Stimulated activated CD8-positive, alpha-beta memory T cell treated with anti-CD3 and anti-CD28 coated beads, Interleukin-4, amount 100 ng/mL, for 1 hour (primary cell): ENCODE measurements at regions not wholly inside any gene's neighbourhood (a gene's known extent, or its start where the extent isn't known, plus 50 kb on each side); places are given as distances from the start of the nearest gene placed in this dataset.

Experiments used
- DNase-seq, 2 donors: peaks; one replicate each; pipeline ENCODE4 v3.0.0-alpha.2; 2020; ENCODE audit warnings: low read depth in 2 of 2, low spot score in 1 of 2

GRCh38 chr12:89939522-89940215, 231.0 kb upstream of the ATP2B1 start:
- no peak for DNase-seq

DNA sequence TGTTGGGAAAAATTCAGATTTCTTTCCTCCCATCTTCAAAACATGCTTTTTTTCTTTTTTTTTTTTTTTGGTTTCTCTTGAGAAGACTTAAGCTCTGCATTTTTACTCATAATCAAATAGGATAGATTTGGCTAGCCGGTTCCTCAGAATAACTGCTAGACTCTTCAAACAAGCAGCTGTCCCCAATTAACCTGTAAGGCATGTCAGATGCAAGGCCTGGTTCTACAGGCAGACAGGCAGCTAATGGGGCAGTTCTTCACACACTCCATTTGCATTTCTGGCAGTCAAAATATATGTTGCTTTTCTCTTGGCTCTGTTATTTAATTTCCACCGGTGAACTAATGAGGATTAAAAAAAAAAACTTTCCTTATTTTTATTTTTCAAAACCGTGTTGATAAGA, 228.0 kb upstream of the ATP2B1 start:
- DNase-seq: no peak

- DNase-seq: no peak
Measured at GRCh38 chr12:89935850-89936249, 227.2 kb upstream of the ATP2B1 start.

- DNase-seq: no peak
Measured at GRCh38 chr12:89933911-89934310, 225.3 kb upstream of the ATP2B1 start.

- DNase-seq: no peak
Measured at GRCh38 chr12:89932954-89933353, 224.3 kb upstream of the ATP2B1 start.

DNA sequence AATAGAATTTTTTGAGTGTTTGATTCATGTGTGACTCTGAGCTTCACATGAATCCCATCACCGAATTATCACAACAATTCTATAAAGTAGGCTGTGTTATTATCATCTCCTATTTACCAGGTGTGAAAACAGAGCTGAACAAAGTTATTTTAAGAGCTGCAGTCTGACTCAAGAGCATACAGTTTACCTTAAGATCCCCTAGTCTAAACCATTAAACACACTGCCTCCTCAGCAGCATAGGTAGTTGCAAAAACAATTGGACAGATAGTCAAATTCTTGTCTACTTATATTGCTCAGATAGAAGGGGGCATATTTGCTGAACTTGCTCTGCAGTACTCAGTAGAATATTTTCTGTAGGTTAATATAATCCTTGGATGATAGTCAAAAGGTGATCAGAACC, 219.8 kb upstream of the ATP2B1 start:
- no peak for DNase-seq

- no peak for DNase-seq
Measured at GRCh38 chr12:89927226-89927698, 218.6 kb upstream of the ATP2B1 start.

DNA sequence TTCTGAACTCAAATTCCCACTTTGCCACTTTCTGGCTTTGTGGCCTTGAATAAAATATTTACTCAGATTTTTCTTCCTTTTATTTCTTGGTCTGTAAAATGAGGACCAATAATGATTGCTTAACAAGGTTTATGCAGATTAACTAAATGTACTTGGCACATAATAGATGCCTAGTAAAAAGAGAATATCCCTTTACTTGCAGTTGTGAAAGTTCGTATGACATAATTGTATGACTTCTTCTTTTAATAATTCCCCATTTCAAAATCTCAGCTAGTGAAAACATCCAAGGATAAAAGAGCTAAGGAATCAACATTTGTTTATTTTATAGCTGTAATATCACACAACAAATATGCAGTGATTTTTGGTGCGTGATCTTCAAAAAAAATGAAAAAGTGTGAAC, 215.6 kb upstream of the ATP2B1 start:
- DNase-seq: no peak

GRCh38 chr12:89923091-89923490, 214.5 kb upstream of the ATP2B1 start:
- DNase-seq: no peak

DNA sequence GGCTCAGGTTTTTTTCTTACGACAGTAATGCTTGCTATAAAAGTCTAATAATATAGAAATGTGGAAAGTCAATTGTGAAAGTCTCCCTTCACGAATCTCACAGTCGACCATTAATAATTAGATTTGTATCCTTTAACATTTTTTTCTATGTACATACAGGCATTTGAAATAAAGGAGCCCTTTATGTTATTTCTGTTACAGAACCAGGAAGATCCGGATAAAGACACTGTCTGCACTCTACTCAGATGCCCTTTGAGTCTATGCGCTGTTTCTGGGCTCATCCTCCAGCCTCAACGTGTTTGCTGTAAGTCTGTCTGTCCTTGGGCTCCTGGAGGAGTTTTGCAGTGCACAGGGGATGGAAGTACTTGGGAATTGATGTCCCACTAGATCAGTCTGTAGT, 212.2 kb upstream of the ATP2B1 start:
- no peak for DNase-seq

- DNase-seq: no peak
Measured at GRCh38 chr12:89919241-89919906, 210.7 kb upstream of the ATP2B1 start.

DNA sequence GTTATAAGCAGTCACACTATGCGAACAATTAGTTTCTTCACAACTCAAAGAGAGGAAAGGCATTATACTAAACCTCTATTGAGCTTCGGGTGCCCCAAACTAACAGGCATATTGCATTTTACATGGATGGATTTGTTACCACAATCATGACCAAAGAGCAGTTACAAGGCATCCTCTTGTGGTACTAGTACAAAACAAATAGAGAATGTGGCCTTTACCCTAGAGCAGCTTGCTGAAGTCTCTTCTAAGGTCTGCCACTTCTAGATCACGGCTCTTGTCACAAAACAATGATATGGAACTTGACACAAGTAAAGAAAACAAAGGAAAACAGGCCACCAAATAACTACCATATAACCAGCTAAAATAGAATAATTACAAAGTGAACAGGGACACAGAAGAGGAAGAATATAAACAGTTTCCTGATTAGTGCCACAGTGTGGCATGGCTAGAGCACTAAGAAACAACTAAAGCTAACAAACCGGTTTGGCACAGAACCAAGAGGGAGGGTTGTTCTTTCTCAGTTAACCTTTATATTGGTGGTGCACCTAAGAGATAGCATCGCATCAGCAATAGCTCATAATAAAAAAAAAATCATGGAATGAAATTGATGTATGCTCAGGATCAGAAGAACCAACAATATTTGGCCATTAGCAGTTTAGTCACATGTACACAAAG, 209.7 kb upstream of the ATP2B1 start:
- no peak for DNase-seq

DNA sequence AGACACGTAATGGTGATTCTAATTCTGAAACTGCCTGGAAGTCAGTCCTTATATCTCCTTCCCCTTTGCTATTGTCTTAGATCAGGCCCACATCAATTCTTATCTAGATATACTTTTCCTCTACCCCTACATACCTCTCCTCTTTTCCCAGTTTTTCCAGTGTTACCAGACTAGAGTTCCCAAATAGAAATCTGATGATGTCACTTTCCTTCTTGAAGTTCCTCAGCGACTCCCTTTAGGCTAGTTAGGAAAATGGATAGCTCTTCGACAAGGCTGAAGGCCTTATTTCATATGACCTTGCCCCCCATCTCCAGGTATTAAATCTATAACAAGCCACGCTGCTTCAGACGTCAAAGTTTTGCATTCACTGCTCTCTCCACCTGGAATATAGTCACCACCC, 201.1 kb upstream of the ATP2B1 start:
- DNase-seq: no peak

DNA sequence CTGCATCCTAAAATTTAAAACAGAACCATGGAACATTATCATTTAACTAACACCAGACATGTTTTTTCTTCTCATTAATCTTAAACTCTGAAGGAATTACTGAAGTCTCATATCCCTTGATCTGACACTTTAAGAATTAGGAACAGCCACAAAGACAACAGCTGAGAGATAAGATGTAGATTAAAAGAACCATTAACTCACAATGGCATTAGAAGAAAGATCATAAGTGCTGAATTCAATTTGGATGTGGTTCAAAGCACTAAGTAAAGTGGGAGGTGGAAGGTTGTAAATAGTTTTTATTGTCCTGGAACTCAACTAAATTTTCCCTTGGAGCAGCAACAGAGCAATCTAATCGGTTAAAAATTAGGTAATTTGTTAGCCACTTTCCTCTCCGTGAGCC, 199.0 kb upstream of the ATP2B1 start:
- no peak for DNase-seq

DNA sequence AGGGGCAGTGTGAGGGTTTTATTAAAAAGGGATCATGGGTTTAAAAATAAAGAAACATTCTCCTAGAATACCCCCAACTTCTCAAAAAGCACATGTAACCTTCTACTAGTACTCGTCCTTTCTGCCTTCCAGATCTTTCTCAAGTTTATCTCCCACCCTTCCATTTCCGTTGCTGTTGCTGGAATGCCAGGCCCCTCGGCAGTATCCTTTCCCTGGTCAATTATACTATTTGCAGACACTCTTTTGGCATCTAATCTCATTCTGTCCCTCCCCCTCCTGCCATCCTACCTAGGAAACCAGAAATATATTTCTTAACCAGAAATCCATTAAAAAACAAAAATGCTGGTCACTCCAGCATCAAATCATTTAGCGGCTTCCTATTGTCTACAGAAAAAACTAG, 198.2 kb upstream of the ATP2B1 start:
- DNase-seq: no peak

DNA sequence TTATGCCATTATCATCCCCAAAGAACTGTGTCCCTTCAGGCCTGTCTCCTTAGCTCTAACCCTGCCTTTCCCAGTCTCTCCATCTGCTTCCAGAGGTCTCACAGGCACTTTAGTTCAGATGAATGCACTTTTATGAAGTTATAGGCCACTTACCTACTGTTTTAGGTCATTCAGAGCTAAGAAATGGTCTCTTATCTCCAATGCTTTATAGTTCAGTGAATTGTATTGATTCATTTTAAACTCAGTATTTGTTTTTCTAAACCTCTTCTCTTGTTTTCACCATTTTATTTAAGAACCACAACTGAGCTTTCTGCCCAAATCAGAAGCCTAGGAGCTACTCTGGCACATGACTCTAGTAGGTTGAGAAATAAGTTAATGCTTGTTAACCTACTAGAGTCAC, 197.5 kb upstream of the ATP2B1 start:
- no peak for DNase-seq

GRCh38 chr12:89901906-89902642, 193.4 kb upstream of the ATP2B1 start:
- no peak for DNase-seq

GRCh38 chr12:89901319-89901718, 192.7 kb upstream of the ATP2B1 start:
- no peak for DNase-seq

DNA sequence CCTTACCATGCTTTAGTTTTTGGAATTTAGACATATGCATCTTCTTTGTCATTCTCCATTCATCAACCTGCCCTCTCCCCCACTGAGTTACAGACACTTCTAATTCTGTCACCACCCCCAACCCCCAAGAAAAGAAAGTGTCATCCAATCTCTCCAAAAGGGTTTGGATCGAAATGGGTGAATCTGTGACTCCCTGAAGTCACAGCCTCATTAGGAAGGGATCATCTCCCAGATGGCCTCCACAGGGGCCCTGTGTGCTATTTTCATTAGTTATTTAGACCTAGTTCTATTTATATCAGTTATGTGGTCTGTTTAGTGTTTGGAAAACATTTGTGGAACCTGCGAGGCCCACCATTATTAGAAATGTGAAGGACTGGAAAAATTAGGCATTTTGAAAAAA, 191.0 kb upstream of the ATP2B1 start:
- no peak for DNase-seq

DNA sequence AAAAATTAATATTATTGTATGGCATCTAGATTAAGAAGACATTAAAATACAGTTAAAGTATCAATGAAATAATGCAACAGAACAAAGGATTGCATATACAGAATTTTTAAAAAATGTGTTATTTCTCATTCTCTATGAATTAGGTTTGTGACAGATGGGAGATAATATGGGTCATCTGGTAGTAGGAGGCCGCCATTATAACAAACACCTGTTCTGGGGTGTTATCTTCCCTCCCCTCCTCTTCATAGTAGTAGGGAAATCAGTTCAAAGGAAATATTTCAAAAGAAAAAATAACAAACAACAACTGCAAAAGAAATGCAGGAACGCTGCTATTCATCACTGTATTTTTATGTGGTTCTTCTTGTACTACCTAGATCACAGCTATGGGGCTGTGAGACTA, 187.0 kb upstream of the ATP2B1 start:
- no peak for DNase-seq

DNA sequence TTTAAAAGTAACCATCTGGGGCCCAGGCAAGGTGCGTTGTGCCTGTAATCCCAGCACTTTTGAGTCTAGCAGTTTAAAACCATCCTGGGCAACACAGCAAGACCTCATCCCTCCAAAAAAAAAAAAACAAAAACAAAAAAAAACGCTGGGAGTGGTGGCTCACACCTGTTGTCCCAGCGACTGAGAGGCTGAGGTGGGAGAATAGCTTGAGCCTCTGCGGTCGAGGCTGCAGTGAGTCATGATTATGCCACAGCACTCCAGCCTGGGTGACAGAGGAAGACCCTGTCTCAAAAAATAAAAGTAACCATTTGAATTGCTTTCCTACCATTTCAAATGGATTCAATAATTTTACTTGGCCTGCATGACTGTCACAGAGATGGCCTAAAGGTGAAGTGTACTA, 186.5 kb upstream of the ATP2B1 start:
- no peak for DNase-seq
